Astrocyte of the cerebellum (primary cell): ENCODE measurements at regions not wholly inside any gene's neighbourhood (a gene's known extent, or its start where the extent isn't known, plus 50 kb on each side); places are given as distances from the start of the nearest gene placed in this dataset.

Experiments
- DNase-seq: peaks from one replicate; pipeline ENCODE4 v3.0.0-alpha.2; 2011; ENCODE audit warnings: low read depth
- H3K4me3 ChIP-seq: 2 replicates; pipeline ENCODE4 v1.5.1; 2011; ENCODE audit warnings: mild to moderate bottlenecking, low read depth, low read length, moderate library complexity
- in situ Hi-C: cut with HindIII; loops from 2 replicates; pipeline ENCODE4 v1.10.0; 2017; ENCODE audit warnings: low sequenced_read_pairs
- TF ChIP-seq, protein P1 (sequence below): IDR thresholded peaks from 2 replicates; pipeline ENCODE4 v1.5.1; 2012; ENCODE audit warnings: low read length, low read depth, moderate library complexity, mild to moderate bottlenecking; ENCODE audit errors: missing control alignments

DNA sequence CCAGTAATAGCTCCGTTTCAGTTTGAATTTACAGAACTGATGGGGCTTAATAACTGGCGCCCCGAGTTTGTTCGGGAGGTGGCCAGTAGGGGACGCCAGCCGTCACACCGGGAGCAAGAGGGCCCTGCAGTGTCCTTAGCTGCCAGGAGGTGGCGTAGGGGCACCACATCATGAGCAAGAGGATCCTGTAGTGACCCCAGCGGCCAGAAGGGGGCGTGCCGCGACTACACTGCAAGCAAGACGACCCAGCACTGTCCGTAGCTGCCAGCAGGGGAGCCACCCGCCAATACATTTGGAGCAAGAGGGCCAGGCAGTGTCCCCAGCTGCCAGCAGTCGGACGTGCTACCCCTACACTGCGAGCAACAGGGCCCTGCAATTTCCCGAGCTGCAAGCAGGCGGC lies 663.7 kb upstream of the B3GAT1 start:
- DNase-seq: no peak
- no peak overlapping the region for H3K4me3 ChIP-seq
- TF ChIP-seq, protein P1, sequence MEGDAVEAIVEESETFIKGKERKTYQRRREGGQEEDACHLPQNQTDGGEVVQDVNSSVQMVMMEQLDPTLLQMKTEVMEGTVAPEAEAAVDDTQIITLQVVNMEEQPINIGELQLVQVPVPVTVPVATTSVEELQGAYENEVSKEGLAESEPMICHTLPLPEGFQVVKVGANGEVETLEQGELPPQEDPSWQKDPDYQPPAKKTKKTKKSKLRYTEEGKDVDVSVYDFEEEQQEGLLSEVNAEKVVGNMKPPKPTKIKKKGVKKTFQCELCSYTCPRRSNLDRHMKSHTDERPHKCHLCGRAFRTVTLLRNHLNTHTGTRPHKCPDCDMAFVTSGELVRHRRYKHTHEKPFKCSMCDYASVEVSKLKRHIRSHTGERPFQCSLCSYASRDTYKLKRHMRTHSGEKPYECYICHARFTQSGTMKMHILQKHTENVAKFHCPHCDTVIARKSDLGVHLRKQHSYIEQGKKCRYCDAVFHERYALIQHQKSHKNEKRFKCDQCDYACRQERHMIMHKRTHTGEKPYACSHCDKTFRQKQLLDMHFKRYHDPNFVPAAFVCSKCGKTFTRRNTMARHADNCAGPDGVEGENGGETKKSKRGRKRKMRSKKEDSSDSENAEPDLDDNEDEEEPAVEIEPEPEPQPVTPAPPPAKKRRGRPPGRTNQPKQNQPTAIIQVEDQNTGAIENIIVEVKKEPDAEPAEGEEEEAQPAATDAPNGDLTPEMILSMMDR: peak; percentile 38
- in situ Hi-C loops: no loop called here

DNA sequence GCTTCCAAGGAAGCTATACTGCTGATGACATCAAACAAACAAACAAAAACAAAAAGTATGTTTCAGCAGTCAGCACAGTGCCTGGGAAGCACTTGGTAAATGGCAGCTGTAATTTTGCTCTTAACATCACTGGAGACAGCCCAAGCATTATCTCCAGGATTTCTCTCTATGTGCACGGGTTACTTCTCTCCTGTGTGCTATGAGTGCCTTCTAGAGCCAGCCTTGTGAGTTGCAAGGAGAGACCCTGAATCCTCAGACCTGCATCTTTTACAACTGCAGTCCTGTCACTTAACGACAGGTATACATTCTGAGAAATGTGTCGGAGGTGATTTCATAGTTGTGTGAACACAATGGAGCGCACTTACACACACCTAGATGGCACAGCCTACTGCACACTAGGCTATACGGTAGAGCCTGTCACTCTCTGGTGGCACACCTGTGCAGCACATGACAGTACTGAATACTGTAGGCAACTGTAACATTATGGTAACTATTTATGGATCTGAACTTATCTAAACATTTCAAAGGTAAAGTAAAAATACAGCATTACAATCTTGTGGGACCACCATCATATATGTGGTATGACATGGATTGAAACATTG lies 662.5 kb upstream of the B3GAT1 start:
- H3K4me3 ChIP-seq: no peak overlapping the region
- TF ChIP-seq, protein P1: peak; percentile 42
- in situ Hi-C loops: no loop called here
- no peak for DNase-seq

DNA sequence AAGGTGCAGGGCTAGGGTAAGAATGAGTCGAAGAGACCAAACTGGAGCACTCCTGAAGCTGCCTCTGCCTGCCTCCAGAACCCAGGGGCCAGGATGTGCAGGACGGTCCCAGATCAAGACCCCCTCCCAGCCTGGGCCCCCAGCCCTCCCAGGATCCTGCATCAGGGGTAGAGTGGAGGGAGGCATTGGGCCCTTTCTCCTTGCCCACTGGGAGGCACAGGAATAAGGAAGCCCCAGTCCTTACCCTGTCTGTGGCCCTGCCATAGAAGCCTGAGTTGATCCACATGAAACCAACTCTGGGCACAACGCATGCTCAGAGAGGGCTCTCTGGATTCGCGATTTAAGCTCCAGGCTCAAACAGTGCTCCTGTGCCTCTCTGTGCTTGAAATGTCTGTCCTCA lies 661.8 kb upstream of the B3GAT1 start:
- H3K4me3 ChIP-seq: no peak overlapping the region
- DNase-seq: no peak
- in situ Hi-C loops: no loop called here
- TF ChIP-seq, protein P1: no peak

DNA sequence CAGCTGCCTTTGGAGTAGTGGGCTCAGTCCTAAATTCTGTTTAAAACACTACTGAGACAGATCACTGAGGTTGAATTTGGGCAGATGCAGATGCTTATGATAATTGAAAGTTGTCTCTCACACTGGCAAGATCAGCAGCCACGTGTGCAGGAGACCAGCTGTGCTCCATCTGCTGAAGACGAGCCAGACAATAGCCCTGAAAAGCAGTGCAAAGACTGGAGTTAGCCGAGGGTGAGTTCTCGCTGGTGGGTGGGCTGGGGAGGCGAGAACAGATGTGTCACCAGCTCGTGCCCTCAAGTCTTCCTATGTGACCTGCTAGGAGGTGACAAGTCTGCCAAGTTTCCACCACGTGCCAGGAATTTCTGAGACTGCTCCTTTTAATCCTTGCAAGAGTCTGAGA lies 661.3 kb upstream of the B3GAT1 start:
- TF ChIP-seq, protein P1: no peak
- in situ Hi-C loops: no loop called here
- no peak for DNase-seq
- no peak overlapping the region for H3K4me3 ChIP-seq

DNA sequence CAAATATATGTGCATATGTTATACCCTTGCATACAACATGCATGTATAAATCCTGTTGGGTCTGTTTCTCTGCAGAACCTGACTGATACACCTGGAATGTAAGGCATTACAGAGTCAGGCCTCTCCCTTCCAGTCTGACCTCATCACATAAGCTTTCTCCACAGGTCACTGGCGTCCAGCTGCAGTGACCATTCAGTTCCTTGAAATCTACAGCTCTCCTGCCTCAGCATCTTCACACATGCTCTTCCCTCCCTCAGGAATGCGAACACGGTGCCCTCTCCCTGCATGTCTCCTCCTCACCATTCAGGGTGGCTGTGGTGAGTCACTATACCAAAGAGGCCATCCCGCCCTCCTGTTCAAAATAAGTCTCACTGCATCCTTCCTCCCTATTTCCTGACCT lies 657.8 kb upstream of the B3GAT1 start:
- no peak for DNase-seq
- no peak overlapping the region for H3K4me3 ChIP-seq
- in situ Hi-C loops: no loop called here
- TF ChIP-seq, protein P1: no peak

DNA sequence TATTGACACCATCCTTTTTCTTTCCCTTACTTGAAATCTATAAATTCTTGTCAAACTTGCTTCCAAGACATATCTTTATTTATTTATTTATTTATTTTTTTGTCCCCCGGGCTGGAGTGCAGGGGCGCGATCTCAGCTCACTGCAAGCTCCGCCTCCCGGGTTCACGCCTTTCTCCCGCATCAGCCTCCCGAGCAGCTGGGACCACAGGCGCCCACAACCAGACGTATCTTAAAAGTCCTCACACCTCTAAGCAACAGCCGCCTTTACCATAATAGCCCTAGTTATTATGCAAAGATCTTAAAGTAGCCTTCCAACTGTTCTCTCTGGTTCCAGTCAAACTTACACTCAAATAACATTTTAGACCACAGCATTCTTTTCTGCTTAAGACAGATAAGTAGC lies 657.0 kb upstream of the B3GAT1 start:
- in situ Hi-C loops: no loop called here
- TF ChIP-seq, protein P1: no peak
- no peak overlapping the region for H3K4me3 ChIP-seq
- DNase-seq: no peak
